ENCODE measurements at regions not wholly inside any gene's neighbourhood (a gene's known extent, or its start where the extent isn't known, plus 50 kb on each side); places are given as distances from the start of the nearest gene placed in this dataset.

DNA sequence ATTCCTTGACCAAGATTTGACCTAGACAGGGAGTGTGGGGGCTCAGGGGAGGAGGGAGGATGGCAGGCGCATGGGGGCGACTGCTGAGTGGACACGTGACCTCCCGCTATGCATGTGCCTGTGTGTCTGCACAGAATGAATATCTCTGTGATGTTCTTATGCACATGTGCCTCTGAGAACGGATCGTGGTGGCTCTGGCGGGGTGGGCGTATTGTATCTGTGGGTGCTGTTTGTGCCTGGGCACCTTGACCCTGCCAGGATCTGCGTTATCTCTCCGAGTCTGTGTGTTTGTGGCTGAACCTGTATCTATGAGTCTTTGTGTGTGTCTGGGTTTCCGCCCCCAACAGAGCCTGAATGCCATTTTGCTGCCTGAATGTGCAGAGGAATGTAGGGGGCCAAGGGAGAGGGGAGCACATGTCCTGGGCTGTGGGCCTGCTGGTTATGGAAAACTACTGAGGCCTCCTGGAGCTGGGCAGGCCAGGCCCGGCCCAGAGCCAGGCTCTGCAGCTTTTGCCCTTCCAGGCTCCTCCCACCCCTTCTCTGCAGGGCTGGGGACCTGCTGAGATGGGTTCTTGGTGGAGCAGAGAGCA, 102.5 kb downstream of the EBNA1BP2 start (continued):
- no peak for TF ChIP-seq CBX5 (CRISPR knock-in tag; IDR thresholded peaks at IDR 0.05; ENCODE audit: borderline replicate concordance)
- peak; percentile 41 for TF ChIP-seq MED1 (CRISPR knock-in tag; IDR thresholded peaks at IDR 0.05)
- TF ChIP-seq ZNF562 (CRISPR knock-in tag; IDR thresholded peaks at IDR 0.05; ENCODE audit: borderline replicate concordance): no peak
- no peak for TF ChIP-seq SIN3B (IDR thresholded peaks at IDR 0.05; ENCODE audit: low read length)
- no peak for TF ChIP-seq AHDC1 (CRISPR knock-in tag; IDR thresholded peaks at IDR 0.05; ENCODE audit: borderline replicate concordance)
- TF ChIP-seq MLXIP (CRISPR knock-in tag; IDR thresholded peaks at IDR 0.05; ENCODE audit: borderline replicate concordance): no peak
- no peak; the same call in 1 of the 2 replicates for TF ChIP-seq ZNF580 (CRISPR knock-in tag; IDR thresholded peaks at IDR 0.05; ENCODE audit: borderline replicate concordance, low read depth)
- TF ChIP-seq ZNF839 (CRISPR knock-in tag; IDR thresholded peaks at IDR 0.05; ENCODE audit: borderline replicate concordance): peak; percentile 59; the same call in 1 of the 2 replicates
- no peak for TF ChIP-seq ZNF557 (CRISPR knock-in tag; IDR thresholded peaks at IDR 0.05)
- TF ChIP-seq IRF2 (CRISPR knock-in tag; IDR thresholded peaks at IDR 0.05): no peak
- TF ChIP-seq RFX1 (IDR thresholded peaks at IDR 0.05): no peak
- no peak for TF ChIP-seq ZNF570 (CRISPR knock-in tag; IDR thresholded peaks at IDR 0.05; ENCODE audit: borderline replicate concordance)
- TF ChIP-seq, protein P1, sequence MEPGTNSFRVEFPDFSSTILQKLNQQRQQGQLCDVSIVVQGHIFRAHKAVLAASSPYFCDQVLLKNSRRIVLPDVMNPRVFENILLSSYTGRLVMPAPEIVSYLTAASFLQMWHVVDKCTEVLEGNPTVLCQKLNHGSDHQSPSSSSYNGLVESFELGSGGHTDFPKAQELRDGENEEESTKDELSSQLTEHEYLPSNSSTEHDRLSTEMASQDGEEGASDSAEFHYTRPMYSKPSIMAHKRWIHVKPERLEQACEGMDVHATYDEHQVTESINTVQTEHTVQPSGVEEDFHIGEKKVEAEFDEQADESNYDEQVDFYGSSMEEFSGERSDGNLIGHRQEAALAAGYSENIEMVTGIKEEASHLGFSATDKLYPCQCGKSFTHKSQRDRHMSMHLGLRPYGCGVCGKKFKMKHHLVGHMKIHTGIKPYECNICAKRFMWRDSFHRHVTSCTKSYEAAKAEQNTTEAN (CRISPR knock-in tag; conservative IDR thresholded peaks at IDR 0.05): no peak
- no peak for TF ChIP-seq THAP8 (CRISPR knock-in tag; IDR thresholded peaks at IDR 0.05; ENCODE audit: borderline replicate concordance)
- no peak for TF ChIP-seq SMAD1 (CRISPR knock-in tag; IDR thresholded peaks at IDR 0.05; ENCODE audit: borderline replicate concordance, low read depth)
- no peak for TF ChIP-seq HOMEZ (CRISPR knock-in tag; IDR thresholded peaks at IDR 0.05; ENCODE audit: low read depth)
- TF ChIP-seq ZNF577 (CRISPR knock-in tag; IDR thresholded peaks at IDR 0.05; ENCODE audit: borderline replicate concordance, low read depth): no peak

All from HepG2 (cell line).